GM21737 (cell line): ENCODE measurements at regions not wholly inside any gene's neighbourhood (a gene's known extent, or its start where the extent isn't known, plus 50 kb on each side); places are given as distances from the start of the nearest gene placed in this dataset.

ENCODE experiments used
- ATAC-seq: cut with Tn5 transposase; IDR thresholded peaks from one replicate; pipeline ENCODE4 v1.9.1; 2021; ENCODE audit warnings: mild to moderate bottlenecking, moderate library complexity; ENCODE audit not compliant: unreplicated experiment

DNA sequence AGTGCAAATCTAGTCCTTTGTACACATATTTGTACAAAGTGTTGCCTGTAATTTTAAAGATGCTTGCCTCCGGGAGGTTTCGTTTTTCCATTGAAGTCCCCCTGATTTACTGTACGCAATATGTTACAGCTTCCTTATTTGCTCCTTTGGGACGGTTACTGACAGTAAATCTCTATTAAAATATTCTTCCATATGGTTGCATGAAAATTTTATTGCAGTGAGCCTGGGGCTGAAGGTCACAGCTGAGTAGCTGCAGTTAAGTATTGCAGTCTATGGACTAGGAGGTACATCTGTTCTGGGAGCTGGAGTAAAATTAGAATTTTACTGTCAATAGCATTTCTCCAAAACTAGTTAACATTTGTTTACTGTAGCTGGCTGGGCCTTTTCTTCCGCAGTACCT lies 119.2 kb downstream of the ETAA1 start:
- ATAC-seq = no peak

DNA sequence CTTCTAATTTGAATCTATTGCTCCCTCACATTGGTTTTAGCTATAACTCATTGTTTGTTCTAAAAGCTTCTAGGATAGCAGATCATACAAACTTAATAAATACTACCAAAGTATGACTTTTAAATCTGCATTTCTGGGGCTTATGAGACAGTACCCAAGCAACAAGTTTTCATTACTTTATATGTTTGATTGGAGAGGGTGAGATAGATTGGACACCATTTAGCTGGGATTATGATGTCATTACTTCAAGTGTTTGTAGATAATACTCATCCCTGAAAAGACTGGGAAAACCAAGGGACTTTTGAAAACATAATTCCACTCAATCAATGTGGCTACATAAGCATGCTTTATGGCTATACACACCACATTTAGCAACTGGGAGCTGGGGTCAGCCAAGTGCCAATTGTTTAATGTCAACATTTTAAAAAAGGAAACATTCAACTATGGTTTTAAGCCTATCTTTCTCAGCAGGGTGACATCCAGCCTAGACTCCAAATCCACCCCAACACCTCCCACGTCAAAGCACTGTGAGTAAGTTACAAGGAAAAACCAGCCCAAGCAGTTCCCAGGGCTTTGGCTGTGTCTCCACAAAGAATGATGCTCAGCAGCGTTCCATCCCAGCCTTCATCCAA lies 119.9 kb downstream of the ETAA1 start:
- no peak for ATAC-seq

DNA sequence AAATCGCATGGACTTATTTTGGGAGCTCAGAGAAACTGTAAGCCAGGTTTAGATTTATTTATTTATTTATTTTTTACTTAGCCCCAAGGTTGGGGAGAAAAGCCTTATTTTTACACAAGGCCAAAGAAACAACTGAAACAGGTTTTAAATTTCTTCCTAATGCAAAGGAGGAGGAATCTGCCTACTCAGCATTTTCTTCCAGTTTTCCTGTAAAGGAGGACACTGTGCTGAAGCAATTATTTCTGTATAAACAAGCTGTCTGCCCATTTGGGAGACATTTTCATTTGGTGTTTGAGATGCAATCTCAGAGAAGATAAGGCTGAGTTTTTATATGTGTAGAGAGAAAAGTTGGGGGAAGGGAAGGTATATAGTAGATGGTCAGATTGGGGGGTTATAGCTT lies 125.0 kb downstream of the ETAA1 start:
- ATAC-seq = no peak

DNA sequence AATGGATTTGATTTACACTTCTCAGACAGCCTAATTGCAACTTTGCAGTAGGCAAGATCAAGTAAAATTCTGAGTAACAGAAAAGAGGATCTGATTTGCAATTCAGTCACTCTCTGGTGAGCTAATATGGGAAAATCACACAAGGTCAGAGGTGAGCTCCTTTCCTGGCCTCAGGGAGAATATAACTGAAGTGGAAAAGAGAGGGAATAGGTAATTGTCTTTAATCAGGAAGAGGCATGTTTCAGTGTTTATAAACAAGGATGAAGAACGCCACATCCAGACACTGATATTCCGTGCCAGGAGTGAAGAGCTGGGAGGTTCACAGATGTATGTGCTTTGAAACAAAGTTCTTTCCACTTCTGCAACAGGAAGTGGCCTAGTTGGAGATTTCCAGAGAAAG lies 127.1 kb downstream of the ETAA1 start:
- no peak for ATAC-seq

DNA sequence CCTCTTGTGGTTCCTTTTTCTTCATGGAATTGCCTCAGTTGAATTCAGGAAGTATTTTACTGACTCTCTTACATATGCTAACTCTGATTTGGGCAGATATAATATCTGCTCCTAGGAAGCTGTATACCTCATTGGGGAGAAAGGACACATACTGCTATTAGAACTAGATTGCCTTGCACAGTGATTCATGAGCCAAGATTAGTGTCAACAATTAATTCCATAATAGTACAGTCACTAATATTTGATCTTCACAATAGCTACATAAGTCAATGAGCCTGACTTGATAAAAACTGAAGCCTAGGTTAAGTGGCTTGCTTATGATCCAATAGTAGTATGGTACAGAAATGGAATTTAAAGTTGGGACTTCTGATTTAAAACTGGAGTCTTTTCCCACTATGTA lies 127.6 kb downstream of the ETAA1 start:
- no peak for ATAC-seq

DNA sequence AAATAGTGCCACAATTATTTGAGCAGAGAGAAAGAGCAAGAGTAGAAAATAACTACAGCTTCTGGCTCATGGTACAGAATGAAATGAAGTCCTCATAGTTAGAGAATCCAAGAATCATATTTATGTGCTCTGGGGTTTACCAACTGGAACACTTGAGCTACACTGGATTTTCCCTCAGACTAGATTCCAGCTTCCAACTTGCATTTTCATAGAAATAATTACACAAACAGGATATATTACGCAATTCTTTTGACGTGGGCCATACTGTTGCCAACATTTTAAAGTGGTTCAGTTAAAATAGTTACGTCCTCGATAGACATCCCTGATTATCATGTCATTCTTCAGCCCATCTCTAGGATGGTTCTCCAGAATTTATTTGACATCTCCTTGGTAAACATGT lies 129.2 kb downstream of the ETAA1 start:
- ATAC-seq = no peak

DNA sequence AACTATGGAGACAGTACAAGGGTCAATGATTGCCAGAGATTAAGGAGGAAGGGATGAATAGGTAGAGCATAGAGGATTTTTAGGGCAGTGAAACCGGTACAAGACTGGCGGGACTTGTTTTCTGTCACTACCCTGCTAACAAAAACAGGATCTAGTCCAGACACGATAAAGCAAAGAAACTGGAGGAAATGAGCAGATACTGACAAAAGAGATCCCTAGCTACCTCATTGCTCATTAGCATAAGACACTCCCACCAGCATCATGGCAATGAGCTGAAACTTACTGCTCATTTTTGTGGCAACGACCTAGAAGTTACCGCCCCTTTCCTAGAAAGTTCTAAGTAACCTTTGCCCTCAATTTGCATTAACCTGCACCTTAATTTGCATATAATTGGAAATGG lies 131.2 kb downstream of the ETAA1 start:
- ATAC-seq = no peak

DNA sequence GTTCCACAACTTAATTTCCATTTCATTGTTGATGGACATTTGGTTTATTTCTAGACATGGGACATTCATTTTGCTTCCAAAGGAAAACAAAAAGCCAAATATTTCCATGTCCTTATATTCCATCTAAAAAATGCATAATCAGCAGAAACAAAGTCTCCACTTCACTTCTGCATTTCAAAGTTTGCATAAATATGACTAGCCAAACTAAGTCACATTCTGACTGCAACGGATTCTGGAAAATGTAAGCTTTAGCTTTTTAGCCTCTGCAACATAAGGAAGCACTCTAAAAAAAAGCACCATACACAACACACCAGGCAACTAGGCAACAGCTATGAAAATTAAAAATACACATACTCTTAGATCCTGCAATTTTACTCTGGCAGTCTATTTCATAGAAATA lies 135.3 kb downstream of the ETAA1 start:
- no peak for ATAC-seq

DNA sequence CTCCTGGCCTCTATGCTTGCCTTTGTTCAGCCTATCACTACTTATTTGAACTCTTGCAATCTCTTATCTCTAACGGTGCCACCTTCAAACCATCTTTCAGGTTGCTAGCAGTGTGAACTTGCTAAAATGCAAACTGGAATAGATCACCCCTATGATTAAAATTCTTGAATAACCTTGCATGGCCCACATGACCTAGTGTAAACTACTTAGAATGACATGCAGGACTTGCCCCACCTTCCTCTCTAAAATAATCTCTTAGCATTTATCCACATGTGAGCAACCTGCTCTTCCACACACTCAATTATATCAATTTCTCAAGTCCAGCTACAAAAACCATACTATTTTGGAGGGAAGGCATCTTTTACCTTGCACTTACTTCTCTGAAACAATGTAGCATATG lies 137.6 kb downstream of the ETAA1 start:
- no peak for ATAC-seq

DNA sequence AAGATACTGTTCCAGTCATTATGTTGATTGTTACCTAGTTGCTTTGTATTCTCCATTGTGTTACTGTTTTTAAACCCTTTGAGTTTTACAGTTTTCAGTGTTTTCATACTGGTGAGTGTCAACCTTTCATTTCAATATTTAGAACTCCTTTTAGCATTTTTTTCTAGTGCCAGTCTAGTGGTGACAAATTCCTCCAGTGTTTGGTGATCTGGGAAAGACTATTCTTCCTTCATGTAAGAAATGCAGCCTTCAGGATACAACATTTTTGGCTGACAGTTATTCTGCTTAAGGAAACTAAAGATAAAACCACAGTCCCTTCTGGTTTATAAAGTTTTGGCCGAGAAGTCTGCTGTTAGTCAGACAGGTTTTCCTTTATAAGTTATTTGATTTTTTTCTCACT lies 143.8 kb downstream of the ETAA1 start:
- no peak for ATAC-seq

DNA sequence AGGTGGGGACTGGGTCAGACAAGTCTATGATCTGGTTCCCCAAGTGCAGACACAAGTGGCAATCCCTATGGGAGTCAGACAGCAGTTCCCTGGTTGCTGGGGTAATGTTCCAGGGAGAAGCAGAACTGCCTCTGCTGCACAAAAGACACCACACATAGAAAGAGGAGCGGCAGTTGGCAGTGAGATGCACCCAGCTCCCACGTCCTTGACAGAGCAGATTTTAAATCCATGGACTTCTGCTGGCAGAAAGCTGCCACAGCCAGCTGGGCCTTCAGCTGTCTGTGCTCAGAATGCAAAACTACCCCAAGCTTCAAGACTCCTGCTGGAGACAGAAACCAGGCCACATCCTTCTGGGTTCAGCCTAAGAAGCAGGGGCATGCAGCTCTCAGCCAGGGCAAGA lies 147.2 kb downstream of the ETAA1 start:
- ATAC-seq = no peak

DNA sequence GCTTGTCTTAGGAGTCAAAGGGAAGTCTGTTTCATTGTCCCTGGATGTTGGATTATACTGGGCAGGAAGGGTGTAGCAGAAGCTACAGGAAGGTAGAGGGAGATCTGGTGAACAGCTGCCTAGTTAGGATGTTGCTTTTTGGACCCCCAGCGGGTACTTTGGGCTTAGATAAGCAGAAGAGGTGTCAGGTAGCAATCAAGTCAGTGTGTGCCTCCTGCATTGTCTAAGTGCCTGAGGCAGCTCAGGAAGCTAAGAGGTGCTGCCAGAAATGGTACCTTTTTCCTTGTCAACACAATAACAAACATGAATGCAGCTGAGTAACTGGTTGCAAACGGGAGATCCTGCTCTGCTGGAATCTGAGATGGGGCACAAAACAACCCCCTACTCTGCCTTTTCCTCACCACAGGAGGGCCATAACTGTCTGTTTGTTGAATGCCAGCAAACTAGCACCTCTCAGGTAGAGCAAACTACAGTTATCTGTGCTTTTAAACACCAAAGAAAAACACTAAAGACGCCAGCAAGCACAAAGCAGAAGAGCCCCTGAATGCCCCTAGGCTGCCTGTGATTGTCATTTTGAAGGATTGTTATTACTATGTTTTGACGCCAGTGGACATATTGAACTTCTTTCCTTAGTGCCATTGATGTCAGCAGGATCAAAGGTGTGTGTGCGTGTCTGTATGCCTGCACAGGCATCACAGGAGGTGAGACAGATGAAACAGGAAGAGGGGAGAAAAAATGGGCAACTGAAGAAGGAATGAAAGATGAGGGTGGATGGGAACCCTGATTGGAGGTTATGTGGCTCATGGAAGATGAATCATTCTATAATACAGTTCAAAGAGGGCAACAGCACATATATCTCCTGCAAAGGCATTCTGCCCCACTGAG lies 151.4 kb downstream of the ETAA1 start:
- ATAC-seq = no peak

DNA sequence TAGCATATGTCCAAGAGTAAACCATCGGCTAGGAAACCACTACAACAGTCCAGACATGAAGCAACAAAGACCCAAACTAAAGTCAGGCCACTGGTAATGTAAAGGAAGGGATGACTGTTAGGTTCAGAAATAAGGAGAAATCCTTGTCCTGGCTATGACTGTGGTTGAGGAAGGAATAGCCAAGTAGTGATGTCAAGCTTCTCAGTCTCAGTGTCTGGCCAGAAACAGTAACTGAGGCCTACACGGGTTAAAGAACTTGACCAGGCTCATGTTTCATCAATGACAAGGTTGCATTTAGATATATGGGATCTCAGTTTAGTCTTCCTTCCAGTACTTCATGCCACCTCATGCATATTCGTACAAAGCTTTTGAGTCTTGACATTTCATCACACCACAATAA lies 162.0 kb downstream of the ETAA1 start:
- ATAC-seq = no peak

DNA sequence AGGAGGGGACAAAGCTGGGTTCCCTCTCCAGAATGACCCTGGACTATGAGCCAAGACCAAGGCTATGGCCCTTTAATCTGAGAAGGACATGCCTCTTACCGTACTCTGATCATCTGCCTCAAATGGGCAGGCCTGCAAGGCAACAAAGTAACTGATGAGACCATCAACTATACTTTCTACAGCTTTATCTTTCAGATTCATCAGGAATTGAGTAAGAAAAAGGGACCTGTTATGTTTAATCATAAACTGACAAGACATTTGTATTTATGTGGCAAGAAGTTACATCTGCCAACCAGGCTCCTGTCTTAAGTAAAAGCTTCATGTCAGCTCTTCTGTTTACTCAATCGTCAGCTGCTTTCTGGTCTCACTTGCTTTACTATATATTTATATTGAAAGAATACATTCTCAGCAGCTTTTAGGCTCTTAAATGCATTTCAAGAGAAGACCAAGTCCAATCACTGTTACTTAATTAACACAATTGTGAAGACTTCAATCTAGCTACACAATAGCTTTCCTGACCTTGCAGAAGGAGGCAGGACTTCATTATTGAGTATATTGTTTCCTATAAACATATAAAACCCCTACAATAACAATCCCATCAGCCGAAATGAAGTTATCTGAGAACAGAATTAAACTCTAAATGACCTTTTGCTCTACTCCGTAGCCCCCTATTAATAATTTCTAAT lies 163.8 kb downstream of the ETAA1 start:
- ATAC-seq = no peak

DNA sequence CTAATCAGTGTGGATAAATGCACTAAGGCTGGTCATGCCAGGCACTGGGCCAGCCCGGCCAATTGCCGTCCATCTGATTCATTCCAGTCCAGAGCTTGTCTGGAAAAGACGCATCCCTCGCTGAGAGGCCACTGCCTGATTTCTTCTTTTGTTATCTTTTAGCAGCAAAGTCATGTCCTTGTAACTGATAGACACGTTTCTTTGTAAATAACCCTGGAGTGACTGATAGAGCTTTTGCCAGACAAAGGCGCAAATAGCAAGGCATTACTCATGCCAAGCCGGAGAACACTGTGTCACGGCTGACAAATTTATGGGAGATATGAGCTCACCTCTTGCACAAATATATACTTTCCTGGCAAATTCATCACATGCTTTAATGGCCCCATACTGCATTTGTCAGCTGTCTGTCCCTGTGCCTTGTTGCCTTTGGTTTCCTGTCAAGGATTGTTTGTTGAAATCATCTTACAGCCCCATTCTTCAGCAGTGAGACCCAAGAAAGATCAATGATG lies 164.4 kb downstream of the ETAA1 start:
- no peak for ATAC-seq

DNA sequence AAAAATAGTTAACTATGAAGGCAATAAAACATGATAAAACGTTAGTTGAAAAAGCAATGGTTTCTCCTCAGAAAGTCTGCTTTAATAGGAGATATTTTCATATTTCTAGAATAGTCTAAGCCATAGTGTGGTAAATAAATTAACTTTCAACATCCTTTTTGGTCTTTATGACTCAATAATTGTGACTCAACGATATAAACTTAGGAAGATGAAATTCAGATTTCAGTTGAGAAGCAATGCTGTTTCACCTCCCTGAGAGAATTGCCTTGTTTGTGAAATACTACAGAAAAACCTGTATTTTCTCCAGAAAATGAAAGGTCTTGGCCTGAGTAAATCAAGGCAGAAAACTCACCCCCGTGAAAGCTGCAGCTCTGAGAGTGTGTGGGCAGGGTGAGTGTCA lies 166.9 kb downstream of the ETAA1 start:
- no peak for ATAC-seq

DNA sequence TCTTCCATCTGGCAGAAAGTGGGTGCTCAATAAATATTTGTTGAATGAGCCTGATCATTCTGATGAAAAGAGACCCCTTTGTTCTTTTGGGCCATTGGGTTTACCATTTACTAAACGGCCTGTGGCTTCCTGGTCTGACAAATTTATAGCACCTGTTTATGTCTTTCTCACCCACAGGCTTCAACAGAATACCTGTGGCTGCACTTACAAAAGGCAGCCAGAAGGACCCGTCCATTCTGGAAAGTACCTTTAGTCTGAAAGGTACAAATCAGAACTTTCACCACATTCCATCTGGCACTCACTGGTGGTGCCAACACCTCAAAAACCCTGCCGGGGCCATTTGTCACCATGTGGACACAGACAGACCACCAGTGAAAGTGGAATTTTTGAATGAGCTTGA lies 167.5 kb downstream of the ETAA1 start:
- no peak for ATAC-seq

DNA sequence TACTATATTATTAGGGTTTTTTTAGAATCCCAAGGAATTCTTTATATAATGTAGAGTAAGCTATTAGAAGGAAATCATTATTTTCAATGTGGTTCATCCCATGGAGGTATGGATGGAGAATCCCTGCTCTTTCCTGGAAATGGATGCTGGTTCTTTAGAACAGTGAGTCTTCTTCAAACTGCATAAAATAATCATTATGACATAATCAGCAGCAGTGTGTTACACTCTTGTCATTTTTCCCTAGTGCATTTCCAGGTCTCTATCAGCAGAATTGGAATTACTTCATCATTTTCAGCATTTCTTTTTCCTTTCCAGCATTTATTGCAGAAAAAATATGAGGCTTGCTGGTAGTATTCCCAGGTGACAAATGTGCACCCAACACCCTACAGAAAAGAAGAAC lies 168.1 kb downstream of the ETAA1 start:
- ATAC-seq = no peak

DNA sequence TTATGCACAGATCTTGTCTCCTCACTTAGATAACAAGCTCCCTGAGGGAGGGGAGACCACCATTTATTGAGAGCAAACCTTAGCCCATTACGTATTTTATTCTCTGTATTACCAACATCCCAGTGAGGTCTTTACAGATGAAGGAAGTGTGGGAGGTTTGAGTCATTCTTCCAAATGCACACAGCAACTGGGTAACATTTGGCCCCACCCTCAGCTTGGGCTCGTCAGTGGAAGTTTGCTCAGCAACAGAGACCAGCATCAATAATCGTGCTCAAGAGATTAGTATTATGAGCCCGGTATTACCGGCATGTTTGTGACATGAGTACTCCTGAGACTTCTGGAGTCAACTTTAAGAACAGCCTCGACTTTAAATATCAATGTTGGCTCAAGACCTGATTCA lies 168.6 kb downstream of the ETAA1 start:
- ATAC-seq = no peak

DNA sequence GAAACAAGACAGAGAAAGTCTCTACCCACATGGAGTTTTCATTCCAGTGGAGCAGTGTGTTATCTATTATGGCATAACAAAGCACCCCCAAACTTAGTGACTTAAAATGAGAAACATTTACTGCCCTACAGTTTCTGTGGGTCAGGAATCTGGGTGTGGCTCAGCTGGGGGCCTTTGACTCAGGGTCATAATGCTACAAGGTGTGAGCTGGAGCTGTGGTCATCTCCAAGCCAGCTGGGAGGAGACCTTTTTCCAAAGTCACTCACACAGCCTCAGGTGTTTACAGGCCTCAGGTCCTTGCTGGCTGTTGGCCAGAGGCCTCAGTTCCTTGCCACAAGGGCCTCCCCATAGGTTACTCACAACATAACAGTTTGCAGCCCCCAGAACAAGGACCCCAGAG lies 169.2 kb downstream of the ETAA1 start:
- ATAC-seq = no peak

DNA sequence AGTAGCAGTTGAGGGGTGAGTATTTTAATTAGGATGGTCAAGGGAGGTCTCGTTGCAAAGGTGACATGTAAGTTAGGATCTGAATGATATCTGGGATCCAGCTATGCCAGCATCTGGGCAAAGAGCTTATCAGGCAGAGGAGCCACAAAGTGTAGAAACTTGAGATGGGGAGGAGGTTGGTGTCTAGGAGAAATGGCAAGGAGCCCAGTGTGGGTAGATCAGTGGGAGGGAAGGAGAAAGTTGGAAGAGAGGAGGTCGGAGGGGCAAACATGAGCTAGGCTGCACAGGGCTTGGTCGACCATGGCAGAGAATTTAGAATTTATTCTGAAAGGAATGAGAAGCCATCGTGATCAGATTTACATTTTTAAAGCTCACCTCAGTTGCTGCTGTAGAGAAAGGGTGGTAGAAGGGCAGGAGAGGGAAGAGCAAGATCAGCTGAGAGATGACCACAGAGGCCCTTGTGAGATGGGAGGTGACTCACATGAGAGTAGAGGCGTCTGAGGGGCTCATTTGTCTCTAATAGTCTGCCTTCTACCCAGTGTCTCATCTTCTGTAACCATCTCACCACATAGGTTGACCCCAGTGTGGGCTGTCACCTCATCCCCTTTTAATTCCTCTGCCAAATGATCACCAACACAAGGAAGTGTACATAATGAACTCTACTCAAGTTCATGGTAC lies 170.0 kb downstream of the ETAA1 start:
- no peak for ATAC-seq
